GM23338 (cell line): ENCODE measurements at regions not wholly inside any gene's neighbourhood (a gene's known extent, or its start where the extent isn't known, plus 50 kb on each side); places are given as distances from the start of the nearest gene placed in this dataset.

ENCODE experiments used
- ATAC-seq: fragments of 200-7000 bp; cut with Tn5 transposase; 3 replicates; pipeline ENCODE4 v1.9.1; 2020
- DNase-seq: peaks from one replicate; pipeline ENCODE4 v3.0.0-alpha.2; 2015; ENCODE audit warnings: low spot score
- H2AFZ ChIP-seq: fragments of 200-600 bp; sonication (generic); 2 replicates; pipeline ENCODE4 v1.8.0; 2016; ENCODE audit warnings: antibody characterized with exemption, mild to moderate bottlenecking, moderate library complexity
- H3F3A ChIP-seq: fragments of 200-600 bp; sonication (generic); replicated peaks from 2 replicates; pipeline ENCODE4 v1.8.0; 2017; ENCODE audit warnings: antibody characterized with exemption, mixed run types, low read depth
- H3K27ac ChIP-seq: fragments of 200-600 bp; sonication (generic); 2 replicates; pipeline ENCODE4 v1.6.1; 2016; ENCODE audit warnings: low read depth
- H3K27me3 ChIP-seq: fragments of 200-600 bp; sonication (generic); 2 replicates; pipeline ENCODE4 v1.8.0; 2016; ENCODE audit warnings: mild to moderate bottlenecking, mixed run types, moderate library complexity; ENCODE audit not compliant: insufficient read depth
- H3K36me3 ChIP-seq: fragments of 200-600 bp; sonication (generic); 2 replicates; pipeline ENCODE4 v1.8.0; 2016; ENCODE audit warnings: mild to moderate bottlenecking; ENCODE audit not compliant: insufficient read depth
- H3K4me1 ChIP-seq: fragments of 200-600 bp; sonication (generic); 2 replicates; pipeline ENCODE4 v1.8.0; 2016; ENCODE audit warnings: mild to moderate bottlenecking, moderate library complexity; ENCODE audit not compliant: insufficient read depth
- H3K4me2 ChIP-seq: fragments of 200-600 bp; sonication (generic); 2 replicates; pipeline ENCODE4 v1.7.1; 2017; ENCODE audit warnings: mixed run types
- H3K4me3 ChIP-seq: fragments of 200-600 bp; sonication (generic); 2 replicates; pipeline ENCODE4 v1.6.1; 2016; ENCODE audit warnings: mixed run types
- H3K79me2 ChIP-seq: fragments of 200-600 bp; sonication (generic); replicated peaks from 2 replicates; pipeline ENCODE4 v1.8.0; 2017; ENCODE audit warnings: mild to moderate bottlenecking; ENCODE audit not compliant: insufficient read depth
- H3K9me2 ChIP-seq: fragments of 200-600 bp; sonication (generic); 2 replicates; pipeline ENCODE4 v1.8.0; 2017; ENCODE audit not compliant: insufficient read depth
- H4K20me1 ChIP-seq: fragments of 200-600 bp; sonication (generic); replicated peaks from 2 replicates; pipeline ENCODE4 v1.8.0; 2017; ENCODE audit warnings: mild to moderate bottlenecking; ENCODE audit not compliant: insufficient read depth
- H3K27ac Mint-ChIP-seq: 2 replicates; pipeline ENCODE4 v1.8.0; 2020; ENCODE audit warnings: inconsistent platforms, mild to moderate bottlenecking, moderate library complexity, mixed read lengths
- H3K27me3 Mint-ChIP-seq: 3 replicates; pipeline ENCODE4 v1.8.0; 2022; ENCODE audit warnings: low read depth, mild to moderate bottlenecking, moderate library complexity, mixed read lengths, inconsistent platforms; ENCODE audit not compliant: insufficient read depth, poor library complexity
- H3K36me3 Mint-ChIP-seq: 3 replicates; pipeline ENCODE4 v1.8.0; 2021; ENCODE audit warnings: low read depth, mild to moderate bottlenecking, inconsistent platforms, moderate library complexity, mixed read lengths
- H3K4me1 Mint-ChIP-seq: 3 replicates; pipeline ENCODE4 v1.8.0; 2020; ENCODE audit warnings: mild to moderate bottlenecking, inconsistent platforms, mixed read lengths
- H3K4me3 Mint-ChIP-seq: 3 replicates; pipeline ENCODE4 v1.8.0; 2021; ENCODE audit warnings: moderate library complexity, mild to moderate bottlenecking, inconsistent platforms, mixed read lengths
- H3K9me3 Mint-ChIP-seq: 3 replicates; pipeline ENCODE4 v1.8.0; 2020; ENCODE audit warnings: moderate library complexity, mild to moderate bottlenecking, inconsistent platforms, mixed read lengths
- CREB1 ChIP-seq: fragments of 250-450 bp; sonication (Bioruptor Pico); IDR thresholded peaks from 2 replicates; pipeline ENCODE4 v1.5.0; 2020; ENCODE audit warnings: low read depth, mild to moderate bottlenecking, moderate library complexity
- CTCF ChIP-seq, 2 experiments: fragments of 200-600 bp in 1 of 2; sonication (generic) in 1 of 2; conservative IDR thresholded peaks; 2 replicates each; pipeline versions ENCODE4 v1.5.1 to v1.6.1; 2016 to 2017; ENCODE audit warnings: antibody characterized with exemption in 2 of 2, low read depth in 2 of 2, mild to moderate bottlenecking in 2 of 2, moderate library complexity in 1 of 2
- EZH2 ChIP-seq: fragments of 200-600 bp; sonication (generic); IDR thresholded peaks from one replicate; pipeline ENCODE4 v1.8.0; 2017; ENCODE audit warnings: antibody characterized with exemption, mild to moderate bottlenecking, low read depth; ENCODE audit not compliant: unreplicated experiment
- EZH2phosphoT487 ChIP-seq: fragments of 200-600 bp; sonication (generic); IDR thresholded peaks from one replicate; pipeline ENCODE4 v1.8.1; 2018; ENCODE audit warnings: antibody characterized with exemption; ENCODE audit not compliant: unreplicated experiment
- JUNB ChIP-seq: IDR thresholded peaks from one replicate; pipeline ENCODE4 v1.6.1; 2016; ENCODE audit warnings: antibody characterized with exemption; ENCODE audit not compliant: unreplicated experiment
- NANOG ChIP-seq: IDR thresholded peaks from 2 replicates; pipeline ENCODE4 v1.6.1; 2016; ENCODE audit warnings: antibody characterized with exemption, borderline replicate concordance
- POLR2AphosphoS5 ChIP-seq: IDR thresholded peaks from 2 replicates; pipeline ENCODE4 v1.6.1; 2016; ENCODE audit warnings: antibody characterized with exemption, low read depth
- REST ChIP-seq: IDR thresholded peaks from one replicate; pipeline ENCODE4 v1.6.1; 2018; ENCODE audit warnings: antibody characterized with exemption; ENCODE audit not compliant: unreplicated experiment
- STAT1 ChIP-seq: IDR thresholded peaks from one replicate; pipeline ENCODE4 v1.6.1; 2016; ENCODE audit warnings: antibody characterized with exemption; ENCODE audit not compliant: unreplicated experiment
- ZNF114 ChIP-seq: fragments of 250-450 bp; sonication (Bioruptor Pico); IDR thresholded peaks from 2 replicates; pipeline ENCODE4 v1.5.0; 2020; ENCODE audit warnings: mild to moderate bottlenecking, moderate library complexity
- ZNF331 ChIP-seq: fragments of 250-450 bp; sonication (Bioruptor Pico); IDR thresholded peaks from 2 replicates; pipeline ENCODE4 v1.5.0; 2020; ENCODE audit warnings: low read depth, mild to moderate bottlenecking, moderate library complexity
- ZNF462 ChIP-seq: fragments of 250-450 bp; sonication (Bioruptor Pico); IDR thresholded peaks from 2 replicates; pipeline ENCODE4 v1.5.0; 2020; ENCODE audit warnings: mild to moderate bottlenecking, moderate library complexity
- TF ChIP-seq, protein P1 (sequence below): IDR thresholded peaks from 2 replicates; pipeline ENCODE4 v1.6.1; 2016; ENCODE audit warnings: antibody characterized with exemption

GRCh38 chr6:44700422-44700821 lies 312.9 kb downstream of the CDC5L start:
- H3F3A ChIP-seq: no peaks in the 10 kb centered on the region
- H3K4me2 ChIP-seq: no peak overlapping the region
- no peak overlapping the region for H2AFZ ChIP-seq
- Mint-ChIP-seq H3K4me1 (peaks cover 13% of the 10 kb centered on the region), H3K27ac (no peak overlapping the region), H3K4me3 (no peak overlapping the region), H3K27me3 (peaks cover 18% of the 10 kb centered on the region), H3K36me3 (no peaks in the 10 kb centered on the region), H3K9me3 (peaks cover 2% of the 10 kb centered on the region; the same call in 1 of the 3 replicates)
- no peak for TF ChIP-seq POLR2AphosphoS5
- TF ChIP-seq STAT1: no peak
- TF ChIP-seq CREB1 (CRISPR knock-in tag): no peak
- TF ChIP-seq JUNB: no peak
- TF ChIP-seq REST: no peak
- TF ChIP-seq ZNF331 (CRISPR knock-in tag): no peak
- TF ChIP-seq, protein P1, sequence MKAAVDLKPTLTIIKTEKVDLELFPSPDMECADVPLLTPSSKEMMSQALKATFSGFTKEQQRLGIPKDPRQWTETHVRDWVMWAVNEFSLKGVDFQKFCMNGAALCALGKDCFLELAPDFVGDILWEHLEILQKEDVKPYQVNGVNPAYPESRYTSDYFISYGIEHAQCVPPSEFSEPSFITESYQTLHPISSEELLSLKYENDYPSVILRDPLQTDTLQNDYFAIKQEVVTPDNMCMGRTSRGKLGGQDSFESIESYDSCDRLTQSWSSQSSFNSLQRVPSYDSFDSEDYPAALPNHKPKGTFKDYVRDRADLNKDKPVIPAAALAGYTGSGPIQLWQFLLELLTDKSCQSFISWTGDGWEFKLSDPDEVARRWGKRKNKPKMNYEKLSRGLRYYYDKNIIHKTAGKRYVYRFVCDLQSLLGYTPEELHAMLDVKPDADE: no peak
- TF ChIP-seq CTCF (conservative IDR thresholded peaks at IDR 0.05; ENCODE audit: low read depth in 2 of 2): no peak
- no peak for TF ChIP-seq EZH2
- no peak for TF ChIP-seq ZNF462
- TF ChIP-seq EZH2phosphoT487: no peak
- TF ChIP-seq ZNF114 (CRISPR knock-in tag): no peak
- TF ChIP-seq NANOG: no peak
- H3K27me3 ChIP-seq: no peaks in the 10 kb centered on the region
- no peaks in the 10 kb centered on the region for H4K20me1 ChIP-seq
- H3K27ac ChIP-seq: no peak overlapping the region
- no peak overlapping the region for H3K4me3 ChIP-seq
- no peaks in the 10 kb centered on the region for H3K36me3 ChIP-seq
- 0 out of 2 replicates have a peak, but pooled peaks cover 3% of the 10 kb centered on the region for H3K4me1 ChIP-seq
- DNase-seq (no peak), ATAC-seq (no peak)
- peaks cover 4% of the 10 kb centered on the region; the same call in 1 of the 2 replicates for H3K9me2 ChIP-seq
- H3K79me2 ChIP-seq: no peaks in the 10 kb centered on the region
